Astrocyte of the cerebellum (primary cell): ENCODE measurements at regions not wholly inside any gene's neighbourhood (a gene's known extent, or its start where the extent isn't known, plus 50 kb on each side); places are given as distances from the start of the nearest gene placed in this dataset.

Experiments used
- DNase-seq: peaks from one replicate; pipeline ENCODE4 v3.0.0-alpha.2; 2011; ENCODE audit warnings: low read depth
- H3K4me3 ChIP-seq: 2 replicates; pipeline ENCODE4 v1.5.1; 2011; ENCODE audit warnings: mild to moderate bottlenecking, low read depth, low read length, moderate library complexity
- in situ Hi-C: cut with HindIII; loops from 2 replicates; pipeline ENCODE4 v1.10.0; 2017; ENCODE audit warnings: low sequenced_read_pairs
- TF ChIP-seq, protein P1 (sequence below): IDR thresholded peaks from 2 replicates; pipeline ENCODE4 v1.5.1; 2012; ENCODE audit warnings: low read length, low read depth, moderate library complexity, mild to moderate bottlenecking; ENCODE audit errors: missing control alignments

DNA sequence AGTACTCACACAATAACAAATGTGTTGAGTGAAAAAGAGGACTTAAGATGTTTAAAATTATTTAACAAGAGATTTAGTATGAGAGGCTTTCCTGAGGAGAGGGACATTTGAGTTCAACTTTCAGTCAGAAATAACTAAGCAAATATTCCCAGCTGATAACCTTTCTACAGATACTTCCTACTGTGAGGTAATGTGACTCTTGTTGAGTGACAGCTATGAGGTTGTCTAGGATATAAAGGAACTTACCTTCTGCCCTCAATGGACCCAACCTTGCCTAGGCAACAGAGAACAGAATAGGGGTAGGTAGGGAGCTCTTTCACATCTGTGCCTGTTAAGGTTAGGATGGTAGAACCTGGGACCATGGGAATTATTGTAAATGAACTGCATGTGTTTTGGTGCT lies 54.7 kb downstream of the GLUD2 start:
- no peak for DNase-seq
- TF ChIP-seq, protein P1, sequence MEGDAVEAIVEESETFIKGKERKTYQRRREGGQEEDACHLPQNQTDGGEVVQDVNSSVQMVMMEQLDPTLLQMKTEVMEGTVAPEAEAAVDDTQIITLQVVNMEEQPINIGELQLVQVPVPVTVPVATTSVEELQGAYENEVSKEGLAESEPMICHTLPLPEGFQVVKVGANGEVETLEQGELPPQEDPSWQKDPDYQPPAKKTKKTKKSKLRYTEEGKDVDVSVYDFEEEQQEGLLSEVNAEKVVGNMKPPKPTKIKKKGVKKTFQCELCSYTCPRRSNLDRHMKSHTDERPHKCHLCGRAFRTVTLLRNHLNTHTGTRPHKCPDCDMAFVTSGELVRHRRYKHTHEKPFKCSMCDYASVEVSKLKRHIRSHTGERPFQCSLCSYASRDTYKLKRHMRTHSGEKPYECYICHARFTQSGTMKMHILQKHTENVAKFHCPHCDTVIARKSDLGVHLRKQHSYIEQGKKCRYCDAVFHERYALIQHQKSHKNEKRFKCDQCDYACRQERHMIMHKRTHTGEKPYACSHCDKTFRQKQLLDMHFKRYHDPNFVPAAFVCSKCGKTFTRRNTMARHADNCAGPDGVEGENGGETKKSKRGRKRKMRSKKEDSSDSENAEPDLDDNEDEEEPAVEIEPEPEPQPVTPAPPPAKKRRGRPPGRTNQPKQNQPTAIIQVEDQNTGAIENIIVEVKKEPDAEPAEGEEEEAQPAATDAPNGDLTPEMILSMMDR, result no peak
- in situ Hi-C loops, result no loop called here
- no peak overlapping the region for H3K4me3 ChIP-seq

DNA sequence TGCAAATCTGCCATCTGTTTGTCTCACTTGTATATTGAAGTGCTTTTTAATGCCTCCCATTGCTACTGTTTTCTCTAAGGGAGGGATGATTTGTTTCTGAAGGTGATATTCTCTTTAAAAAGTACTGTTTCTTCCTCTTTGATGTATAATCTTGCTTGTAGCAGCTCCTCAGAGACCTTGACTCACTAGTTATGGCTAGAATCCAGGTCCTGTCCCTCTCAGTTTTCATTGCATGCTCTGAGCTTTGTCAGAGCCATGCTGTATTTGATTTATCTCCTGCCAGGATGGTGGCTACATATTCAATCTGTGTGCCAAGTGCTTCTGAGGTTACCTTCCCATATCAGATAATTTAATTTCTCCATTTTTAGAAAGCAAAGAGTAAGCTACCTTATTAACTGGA lies 56.0 kb downstream of the GLUD2 start:
- TF ChIP-seq, protein P1, result no peak

DNA sequence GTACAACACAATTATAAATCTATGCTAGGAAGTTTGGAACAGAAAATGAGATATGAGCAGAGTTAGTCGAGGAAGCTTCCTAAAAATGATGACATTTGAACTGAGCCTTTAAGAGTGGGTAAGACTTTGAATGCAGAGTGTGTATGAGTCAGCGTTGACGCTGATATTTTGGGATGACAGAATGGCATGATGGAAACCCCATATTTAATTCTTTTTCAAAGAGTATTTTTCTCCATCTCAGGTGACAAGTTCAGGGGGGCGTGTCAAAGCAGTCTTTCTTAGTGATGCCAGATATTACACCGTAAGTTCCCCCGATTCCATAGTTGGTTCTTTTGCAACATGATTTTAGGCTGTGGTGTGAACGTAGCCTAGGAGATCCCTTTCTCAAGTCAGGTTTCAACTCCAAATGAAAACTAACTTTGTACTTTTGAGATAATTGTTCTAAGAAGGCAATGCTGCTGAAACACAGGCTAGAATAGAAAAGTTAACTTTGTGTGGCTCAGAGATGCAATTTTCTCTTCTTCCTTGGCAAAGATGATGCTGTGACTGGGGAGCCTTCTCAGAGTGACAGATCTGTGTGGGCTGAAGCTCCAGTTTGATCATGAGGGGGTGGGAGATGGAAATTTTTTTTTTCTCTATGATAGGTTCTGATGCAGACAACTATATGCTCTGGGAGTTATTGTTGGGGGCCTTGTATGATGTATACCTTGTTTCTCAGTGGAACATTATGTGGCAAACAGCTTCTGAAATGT lies 59.2 kb downstream of the GLUD2 start:
- in situ Hi-C loops, result no loop called here
- no peak for DNase-seq

More for the DNA sequence above, 56.0 kb downstream of the GLUD2 start:
- in situ Hi-C loops, result no loop called here
- DNase-seq, result no peak
- H3K4me3 ChIP-seq, result no peak overlapping the region

DNA sequence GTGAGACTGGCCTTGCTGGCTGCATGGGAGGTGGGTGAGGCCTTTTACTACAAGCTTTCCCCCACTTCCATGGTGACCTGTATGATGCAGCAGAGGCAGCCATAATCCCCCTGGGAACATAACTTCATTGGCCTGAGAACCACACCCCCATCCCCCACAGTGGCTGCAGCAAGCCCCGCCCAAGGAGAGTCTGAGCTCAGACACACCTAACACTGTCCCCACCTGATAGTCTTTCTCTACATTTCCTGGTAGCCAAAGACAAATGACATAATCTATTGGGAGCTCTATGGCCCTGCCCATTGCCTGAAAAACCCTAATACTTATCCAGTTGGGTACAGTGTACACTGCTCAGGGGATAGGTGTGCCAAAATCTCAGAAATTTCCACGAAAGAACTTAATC lies 62.6 kb downstream of the GLUD2 start:
- TF ChIP-seq, protein P1, result no peak
- H3K4me3 ChIP-seq, result no peak overlapping the region
- DNase-seq, result no peak
- in situ Hi-C loops, result no loop called here

More for the DNA sequence above, 59.2 kb downstream of the GLUD2 start:
- no peak overlapping the region for H3K4me3 ChIP-seq
- TF ChIP-seq, protein P1, result no peak

DNA sequence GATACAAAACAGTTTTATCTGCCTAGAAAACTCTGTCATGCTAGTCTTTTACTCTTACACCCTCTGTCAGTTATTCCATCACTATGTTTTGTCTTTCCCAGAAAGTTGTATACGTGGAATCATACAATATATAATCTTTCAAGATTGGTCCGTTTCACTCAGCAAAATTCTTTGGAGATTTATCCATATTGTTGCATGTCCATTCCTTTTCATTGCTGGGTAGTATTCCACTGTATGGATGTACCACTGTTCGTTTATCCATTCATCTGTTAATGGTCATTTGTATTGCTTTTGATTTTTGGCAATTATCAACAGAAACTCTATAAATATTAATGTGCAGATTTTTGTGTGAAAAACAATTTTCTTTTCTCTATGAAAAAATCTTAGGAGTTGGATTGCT lies 63.1 kb downstream of the GLUD2 start:
- no peak for DNase-seq
- H3K4me3 ChIP-seq, result no peak overlapping the region
- in situ Hi-C loops, result no loop called here
- TF ChIP-seq, protein P1, result no peak

DNA sequence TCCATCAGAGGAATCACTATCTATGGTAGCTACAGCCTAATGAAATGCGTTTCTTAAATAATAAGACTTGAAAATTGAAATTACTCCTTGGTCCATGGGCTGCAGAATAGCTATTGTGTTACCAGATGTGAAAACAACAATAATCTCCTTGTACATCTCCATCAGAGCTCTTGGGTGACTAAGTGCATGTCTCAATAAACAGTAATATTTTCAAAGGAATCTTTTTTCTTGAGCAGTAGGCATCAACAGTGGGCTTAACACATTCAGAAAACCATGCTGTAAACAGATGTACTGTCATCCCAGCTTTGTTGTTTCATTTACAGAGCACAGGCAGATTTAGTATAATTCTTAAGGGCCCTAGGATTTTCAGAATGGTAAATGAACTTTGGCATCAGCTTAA lies 67.3 kb downstream of the GLUD2 start:
- DNase-seq, result no peak
- no peak overlapping the region for H3K4me3 ChIP-seq
- in situ Hi-C loops, result no loop called here
- TF ChIP-seq, protein P1, result no peak
